Ovary (tissue), 3 donors: ENCODE measurements at regions not wholly inside any gene's neighbourhood (a gene's known extent, or its start where the extent isn't known, plus 50 kb on each side); places are given as distances from the start of the nearest gene placed in this dataset.

ENCODE experiments used
- EP300 ChIP-seq: sonication (generic); formaldehyde crosslinking; IDR thresholded peaks from one replicate; pipeline ENCODE4 v1.6.1; 2017; ENCODE audit warnings: antibody characterized with exemption
- POLR2A ChIP-seq: fragments of 450-650 bp; IDR thresholded peaks from one replicate; pipeline ENCODE4 v1.6.1; 2017; ENCODE audit warnings: antibody characterized with exemption, mild to moderate bottlenecking, moderate library complexity
- TF ChIP-seq, protein P1 (sequence below), 3 donors: fragments of 450-650 bp in 2 of 3; fragments of 200-600 bp in 1 of 3; IDR thresholded peaks; one replicate each; pipeline versions ENCODE4 v1.5.1 to v1.8.0; 2016 to 2022; ENCODE audit warnings: antibody characterized with exemption in 3 of 3, mild to moderate bottlenecking in 1 of 3
- donor health status: DM: no; HTN: no; CAD: no.

DNA sequence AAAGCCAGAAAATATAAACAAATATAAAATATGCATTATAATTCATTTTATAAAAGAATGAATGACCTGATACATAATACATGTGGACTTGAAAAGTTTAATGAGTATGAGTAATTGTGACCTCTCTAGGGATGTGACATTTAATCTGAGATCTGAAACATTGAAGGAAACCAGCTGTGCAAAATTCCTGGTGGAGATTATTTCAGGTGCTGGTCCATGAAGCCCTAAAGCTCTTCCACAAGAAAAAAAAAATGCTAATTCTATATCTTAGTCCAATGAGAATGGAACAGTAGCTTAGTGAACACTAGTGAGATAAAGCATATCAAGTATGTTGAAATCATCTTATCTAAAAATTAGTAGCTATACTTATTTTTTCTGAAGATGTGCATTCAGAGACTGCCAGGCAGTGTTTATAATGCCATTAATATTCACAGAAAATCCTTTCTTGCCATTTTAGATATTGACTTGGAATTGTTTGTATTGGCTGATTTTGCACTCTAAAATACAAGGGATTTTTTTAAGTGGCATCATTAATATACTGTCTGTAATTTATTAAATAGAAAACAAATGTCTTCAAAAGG lies 1485.9 kb downstream of the PLA2G4A start:
- no peak for TF ChIP-seq POLR2A
- TF ChIP-seq, protein P1, sequence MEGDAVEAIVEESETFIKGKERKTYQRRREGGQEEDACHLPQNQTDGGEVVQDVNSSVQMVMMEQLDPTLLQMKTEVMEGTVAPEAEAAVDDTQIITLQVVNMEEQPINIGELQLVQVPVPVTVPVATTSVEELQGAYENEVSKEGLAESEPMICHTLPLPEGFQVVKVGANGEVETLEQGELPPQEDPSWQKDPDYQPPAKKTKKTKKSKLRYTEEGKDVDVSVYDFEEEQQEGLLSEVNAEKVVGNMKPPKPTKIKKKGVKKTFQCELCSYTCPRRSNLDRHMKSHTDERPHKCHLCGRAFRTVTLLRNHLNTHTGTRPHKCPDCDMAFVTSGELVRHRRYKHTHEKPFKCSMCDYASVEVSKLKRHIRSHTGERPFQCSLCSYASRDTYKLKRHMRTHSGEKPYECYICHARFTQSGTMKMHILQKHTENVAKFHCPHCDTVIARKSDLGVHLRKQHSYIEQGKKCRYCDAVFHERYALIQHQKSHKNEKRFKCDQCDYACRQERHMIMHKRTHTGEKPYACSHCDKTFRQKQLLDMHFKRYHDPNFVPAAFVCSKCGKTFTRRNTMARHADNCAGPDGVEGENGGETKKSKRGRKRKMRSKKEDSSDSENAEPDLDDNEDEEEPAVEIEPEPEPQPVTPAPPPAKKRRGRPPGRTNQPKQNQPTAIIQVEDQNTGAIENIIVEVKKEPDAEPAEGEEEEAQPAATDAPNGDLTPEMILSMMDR (IDR thresholded peaks at IDR 0.05): no peak
- no peak for TF ChIP-seq EP300
